GM12878 (cell line): ENCODE measurements at regions not wholly inside any gene's neighbourhood (a gene's known extent, or its start where the extent isn't known, plus 50 kb on each side); places are given as distances from the start of the nearest gene placed in this dataset.

ENCODE experiments used
- ASH2L ChIP-seq: fragments of 300-600, 200-600 bp; sonication (generic); IDR thresholded peaks from 2 replicates; pipeline ENCODE4 v1.6.1; 2017; ENCODE audit warnings: low read depth, mild to moderate bottlenecking, borderline replicate concordance
- CTCF ChIP-seq, 3 experiments: IDR thresholded peaks in 2 of 3; conservative IDR thresholded peaks in 1 of 3; 2 replicates each; pipeline ENCODE4 v1.5.1; 2011; ENCODE audit warnings: low read depth in 3 of 3, low read length in 3 of 3, mild to moderate bottlenecking in 3 of 3, control low read depth in 2 of 3, moderate library complexity in 2 of 3, inconsistent platforms in 1 of 3, mixed read lengths in 1 of 3; ENCODE audit not compliant: control insufficient read depth in 2 of 3, insufficient read depth in 1 of 3; ENCODE audit errors: extremely low read depth in 1 of 3
- EP300 ChIP-seq, 2 experiments: fragments of 150-350 bp in 1 of 2; IDR thresholded peaks; 2 replicates each; pipeline ENCODE4 v1.6.1; 2011 to 2012; ENCODE audit warnings: low read depth in 2 of 2, low read length in 2 of 2, borderline replicate concordance in 1 of 2, improper control_type of control experiment in 1 of 2, inconsistent platforms in 1 of 2; ENCODE audit not compliant: control insufficient read depth in 1 of 2
- MYC ChIP-seq: IDR thresholded peaks from 2 replicates; pipeline ENCODE4 v1.6.1; 2011; ENCODE audit warnings: mild to moderate bottlenecking, low read length, moderate library complexity, inconsistent platforms; ENCODE audit not compliant: insufficient read depth, insufficient replicate concordance, insufficient read length, severe bottlenecking

GRCh38 chr3:166060789-166061479 lies 223.7 kb upstream of the BCHE start:
- TF ChIP-seq MYC: no peak
- no peak for TF ChIP-seq CTCF (IDR thresholded peaks at IDR 0.05 in 2 of 3, conservative IDR thresholded peaks at IDR 0.05 in 1 of 3; ENCODE audit: control insufficient read depth in 2 of 3, extremely low read depth in 1 of 3, insufficient read depth in 1 of 3, low read depth in 3 of 3, low read length in 3 of 3)
- TF ChIP-seq ASH2L: no peak
- TF ChIP-seq EP300 (IDR thresholded peaks at IDR 0.05; ENCODE audit: borderline replicate concordance in 1 of 2, control insufficient read depth in 1 of 2, low read depth in 2 of 2, low read length in 2 of 2): no peak
